Smooth muscle cell (in vitro differentiated cells): ENCODE measurements at regions not wholly inside any gene's neighbourhood (a gene's known extent, or its start where the extent isn't known, plus 50 kb on each side); places are given as distances from the start of the nearest gene placed in this dataset.

Experiments
- DNase-seq: peaks from one replicate; lab custom pipeline; 2025; ENCODE audit not compliant: unreplicated experiment; lab: John Stamatoyannopoulos, UW
- H2AFZ ChIP-seq: fragments of 200-600 bp; sonication (generic); 2 replicates; pipeline ENCODE4 v1.6.0; 2016; ENCODE audit warnings: antibody characterized with exemption, low read depth, mild to moderate bottlenecking
- H3F3A ChIP-seq: fragments of 200-600 bp; sonication (generic); 2 replicates; pipeline ENCODE4 v1.6.0; 2017; ENCODE audit warnings: antibody characterized with exemption, low read depth
- H3K27ac ChIP-seq: fragments of 200-600 bp; sonication (generic); 2 replicates; pipeline ENCODE4 v1.5.1; 2016; ENCODE audit warnings: low read depth, mild to moderate bottlenecking
- H3K27me3 ChIP-seq: fragments of 200-600 bp; sonication (generic); 2 replicates; pipeline ENCODE4 v1.6.1; 2016; ENCODE audit warnings: low read depth, mild to moderate bottlenecking
- H3K36me3 ChIP-seq: fragments of 200-600 bp; sonication (generic); 2 replicates; pipeline ENCODE4 v1.5.1; 2016; ENCODE audit warnings: low read depth
- H3K4me1 ChIP-seq: fragments of 200-600 bp; sonication (generic); 2 replicates; pipeline ENCODE4 v1.5.1; 2016; ENCODE audit warnings: low read depth
- H3K4me2 ChIP-seq: fragments of 200-600 bp; sonication (generic); 2 replicates; pipeline ENCODE4 v1.6.0; 2016; ENCODE audit warnings: mild to moderate bottlenecking
- H3K4me3 ChIP-seq: fragments of 200-600 bp; sonication (generic); 2 replicates; pipeline ENCODE4 v1.5.1; 2016; ENCODE audit warnings: mild to moderate bottlenecking
- H3K79me2 ChIP-seq: fragments of 200-600 bp; sonication (generic); 2 replicates; pipeline ENCODE4 v1.6.0; 2016; ENCODE audit warnings: low read depth, mild to moderate bottlenecking
- H3K9ac ChIP-seq: fragments of 200-600 bp; sonication (generic); 2 replicates; pipeline ENCODE4 v1.6.0; 2016; ENCODE audit warnings: low read depth
- H3K9me3 ChIP-seq: fragments of 200-600 bp; sonication (generic); replicated peaks from 2 replicates; pipeline ENCODE4 v1.5.1; 2016; ENCODE audit warnings: low read depth
- H4K20me1 ChIP-seq: fragments of 200-600 bp; sonication (generic); 2 replicates; pipeline ENCODE4 v1.6.0; 2016; ENCODE audit warnings: low read depth
- CTCF ChIP-seq: fragments of 200-600 bp; sonication (generic); IDR thresholded peaks from 2 replicates; pipeline ENCODE4 v1.5.1; 2017; ENCODE audit warnings: borderline replicate concordance, mild to moderate bottlenecking, antibody characterized with exemption; ENCODE audit not compliant: insufficient read depth, poor library complexity, severe bottlenecking
- WGBS: methylation state at CpG from one replicate; pipeline ENCODE4 v1.1.7; 2016; ENCODE audit warnings: low lambda C conversion rate; 5-methylcytosine and 5-hydroxymethylcytosine counted together

- H4K20me1 ChIP-seq = no peaks in the 10 kb centered on the region
- no peak overlapping the region for H3K9ac ChIP-seq
- H3K27ac ChIP-seq = no peak overlapping the region
- 90% methylated on average over 6 of the region's 6 CpGs for WGBS
- H3K27me3 ChIP-seq = no peaks in the 10 kb centered on the region
- no peaks in the 10 kb centered on the region for H3K9me3 ChIP-seq
- no peak overlapping the region for H3K4me2 ChIP-seq
- H3K4me3 ChIP-seq = no peak overlapping the region
- H3K4me1 ChIP-seq = no peaks in the 10 kb centered on the region
- H3K79me2 ChIP-seq = no peaks in the 10 kb centered on the region
- H3K36me3 ChIP-seq = no peaks in the 10 kb centered on the region
- DNase-seq = no peak
- no peak for TF ChIP-seq CTCF
- no peak overlapping the region for H2AFZ ChIP-seq
- no peaks in the 10 kb centered on the region for H3F3A ChIP-seq
Observed at GRCh38 chr3:64957408-64958198, 269.8 kb upstream of the ADAMTS9 start.

DNA sequence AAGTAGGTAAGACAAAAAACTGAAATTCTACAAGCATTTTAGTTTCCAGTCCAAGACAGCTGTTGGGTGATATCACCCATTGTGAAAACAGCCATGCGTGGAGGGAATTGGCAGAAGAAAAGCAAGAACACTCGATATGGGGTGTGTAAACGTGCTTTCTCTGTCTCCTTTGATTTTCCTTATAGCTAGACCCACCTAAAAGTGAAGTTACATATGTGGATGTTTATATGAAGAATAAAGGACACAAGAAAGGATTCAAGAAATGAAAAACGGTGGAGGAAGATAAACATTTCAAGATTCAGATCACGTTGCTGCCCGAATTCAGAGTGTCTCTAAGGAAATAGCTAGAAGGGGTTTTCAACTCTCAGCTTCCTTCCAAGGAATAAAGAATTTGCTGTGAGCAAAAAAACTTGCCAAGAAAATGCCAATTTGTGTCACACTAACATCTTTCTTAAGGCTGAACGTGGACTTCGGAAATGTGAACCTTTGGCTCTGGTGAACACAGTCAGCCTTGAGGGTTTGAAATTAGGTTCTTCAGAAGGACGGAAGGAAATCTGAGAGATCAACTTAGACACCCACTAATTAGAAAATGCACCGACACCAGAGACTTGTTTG, 269.0 kb upstream of the ADAMTS9 start:
- H3F3A ChIP-seq = no peaks in the 10 kb centered on the region
- H3K4me1 ChIP-seq = no peaks in the 10 kb centered on the region
- H3K4me3 ChIP-seq = no peak overlapping the region
- no peaks in the 10 kb centered on the region for H4K20me1 ChIP-seq
- H3K27ac ChIP-seq = no peak overlapping the region
- no peak overlapping the region for H2AFZ ChIP-seq
- no peaks in the 10 kb centered on the region for H3K9me3 ChIP-seq
- no peaks in the 10 kb centered on the region for H3K27me3 ChIP-seq
- DNase-seq = no peak
- H3K4me2 ChIP-seq = no peak overlapping the region
- no peaks in the 10 kb centered on the region for H3K36me3 ChIP-seq
- 86% methylated on average over 10 of the region's 10 CpGs for WGBS
- TF ChIP-seq CTCF = no peak
- no peaks in the 10 kb centered on the region for H3K79me2 ChIP-seq
- no peak overlapping the region for H3K9ac ChIP-seq

GRCh38 chr3:64954995-64955636, 267.3 kb upstream of the ADAMTS9 start:
- Histone ChIP-seq H3K4me2 (no peak overlapping the region), H3K4me3 (no peak overlapping the region), H3K27ac (no peak overlapping the region), H2AFZ (no peak overlapping the region), H3K9me3 (no peaks in the 10 kb centered on the region), H3K79me2 (no peaks in the 10 kb centered on the region), H3K4me1 (no peaks in the 10 kb centered on the region), H3K36me3 (no peaks in the 10 kb centered on the region), H3K27me3 (no peaks in the 10 kb centered on the region), H4K20me1 (no peaks in the 10 kb centered on the region), H3F3A (no peaks in the 10 kb centered on the region), H3K9ac (no peak overlapping the region)
- WGBS = 51% methylated on average over 4 of the region's 4 CpGs
- DNase-seq = no peak
- no peak for TF ChIP-seq CTCF
